H9 (cell line): ENCODE measurements at regions not wholly inside any gene's neighbourhood (a gene's known extent, or its start where the extent isn't known, plus 50 kb on each side); places are given as distances from the start of the nearest gene placed in this dataset.

Experiments
- DNase-seq: peaks from one replicate; pipeline ENCODE4 v3.0.0-alpha.2; 2017
- H2AFZ ChIP-seq: one replicate; pipeline ENCODE4 v1.6.1; 2013; ENCODE audit warnings: mild to moderate bottlenecking, low read length, control low read depth, moderate library complexity
- H2AK5ac ChIP-seq: 2 replicates; pipeline ENCODE4 v1.6.1; 2013; ENCODE audit warnings: low read length, control low read depth, mixed read lengths; ENCODE audit not compliant: insufficient read length
- H2BK120ac ChIP-seq: one replicate; pipeline ENCODE4 v1.6.1; 2013; ENCODE audit warnings: low read depth, mild to moderate bottlenecking, low read length, control low read depth, inconsistent platforms; ENCODE audit not compliant: poor library complexity, severe bottlenecking
- H2BK12ac ChIP-seq: 2 replicates; pipeline ENCODE4 v1.6.1; 2013; ENCODE audit warnings: low read length, control low read depth, mixed read lengths, low read depth; ENCODE audit not compliant: insufficient read length
- H2BK15ac ChIP-seq: 2 replicates; pipeline ENCODE4 v1.6.1; 2013; ENCODE audit warnings: low read depth, low read length, control low read depth
- H2BK20ac ChIP-seq: one replicate; pipeline ENCODE4 v1.6.1; 2013; ENCODE audit warnings: low read depth, mild to moderate bottlenecking, low read length, control low read depth, inconsistent platforms; ENCODE audit not compliant: poor library complexity, severe bottlenecking
- H2BK5ac ChIP-seq: 2 replicates; pipeline ENCODE4 v1.6.1; 2013; ENCODE audit warnings: low read length, control low read depth, mixed read lengths; ENCODE audit not compliant: insufficient read length
- H3K14ac ChIP-seq: 2 replicates; pipeline ENCODE4 v1.6.1; 2013; ENCODE audit warnings: low read length, control low read depth; ENCODE audit not compliant: insufficient read depth
- H3K18ac ChIP-seq: 2 replicates; pipeline ENCODE4 v1.6.1; 2013; ENCODE audit warnings: low read depth, mild to moderate bottlenecking, mixed read lengths, low read length, control low read depth; ENCODE audit not compliant: insufficient read length
- H3K23ac ChIP-seq: 2 replicates; pipeline ENCODE4 v1.6.1; 2013; ENCODE audit warnings: low read length, control low read depth, mixed read lengths, low read depth; ENCODE audit not compliant: insufficient read length
- H3K23me2 ChIP-seq: 2 replicates; pipeline ENCODE4 v1.6.1; 2013; ENCODE audit warnings: low read depth, mild to moderate bottlenecking, mixed read lengths, low read length, control low read depth; ENCODE audit not compliant: insufficient read length, poor library complexity, severe bottlenecking
- H3K27ac ChIP-seq: 2 replicates; pipeline ENCODE4 v1.5.1; 2013; ENCODE audit warnings: low read length, control low read depth, mixed read lengths, low read depth; ENCODE audit not compliant: insufficient read length
- H3K27me3 ChIP-seq: 2 replicates; pipeline ENCODE4 v1.6.1; 2013; ENCODE audit warnings: low read length, control low read depth, inconsistent platforms; ENCODE audit not compliant: insufficient read depth
- H3K4ac ChIP-seq: 2 replicates; pipeline ENCODE4 v1.6.1; 2013; ENCODE audit warnings: low read depth, mild to moderate bottlenecking, control low read depth, inconsistent platforms, low read length, moderate library complexity
- H3K4me1 ChIP-seq: 2 replicates; pipeline ENCODE4 v1.6.1; 2013; ENCODE audit warnings: low read length, control low read depth, inconsistent platforms; ENCODE audit not compliant: insufficient read depth
- H3K4me2 ChIP-seq: 2 replicates; pipeline ENCODE4 v1.6.1; 2013; ENCODE audit warnings: low read length, control low read depth, mixed read lengths; ENCODE audit not compliant: insufficient read length, insufficient read depth
- H3K56ac ChIP-seq: 2 replicates; pipeline ENCODE4 v1.6.1; 2013; ENCODE audit warnings: low read depth, mild to moderate bottlenecking, mixed read lengths, low read length, control low read depth; ENCODE audit not compliant: insufficient read length
- H3K79me1 ChIP-seq: 2 replicates; pipeline ENCODE4 v1.6.1; 2013; ENCODE audit warnings: low read depth, mild to moderate bottlenecking, moderate library complexity, low read length, control low read depth, inconsistent platforms; ENCODE audit not compliant: insufficient read depth, poor library complexity, severe bottlenecking
- H3K79me2 ChIP-seq: 2 replicates; pipeline ENCODE4 v1.6.1; 2013; ENCODE audit warnings: low read length, control low read depth, inconsistent platforms; ENCODE audit not compliant: insufficient read depth
- H3K9ac ChIP-seq: 2 replicates; pipeline ENCODE4 v1.6.1; 2013; ENCODE audit warnings: low read length, control low read depth, mixed read lengths; ENCODE audit not compliant: insufficient read length; ENCODE audit errors: extremely low read depth
- H3K9me3 ChIP-seq: one replicate; pipeline ENCODE4 v1.6.1; 2013; ENCODE audit warnings: low read depth, low read length, inconsistent platforms; ENCODE audit not compliant: control insufficient read depth
- H3T11ph ChIP-seq: one replicate; pipeline ENCODE4 v1.6.1; 2013; ENCODE audit warnings: mild to moderate bottlenecking, low read length, control low read depth, inconsistent platforms
- H4K20me1 ChIP-seq: one replicate; pipeline ENCODE4 v1.6.1; 2013; ENCODE audit not compliant: control insufficient read depth, insufficient read length, insufficient read depth
- H4K5ac ChIP-seq: 2 replicates; pipeline ENCODE4 v1.6.1; 2013; ENCODE audit warnings: low read depth, mild to moderate bottlenecking, mixed read lengths, low read length, control low read depth; ENCODE audit not compliant: insufficient read length
- H4K8ac ChIP-seq: replicated peaks from 2 replicates; pipeline ENCODE4 v1.6.1; 2013; ENCODE audit warnings: low read length, control low read depth, mixed read lengths, low read depth; ENCODE audit not compliant: insufficient read length
- H4K91ac ChIP-seq: 2 replicates; pipeline ENCODE4 v1.6.1; 2013; ENCODE audit warnings: low read depth, mild to moderate bottlenecking, moderate library complexity, mixed read lengths, low read length, control low read depth; ENCODE audit not compliant: insufficient read length
- H3K27ac Mint-ChIP-seq, 3 experiments: 2 replicates in 2 of 3; 3 replicates in 1 of 3; pipeline ENCODE4 v1.8.0; 2020 to 2021; ENCODE audit warnings: mixed read lengths in 3 of 3, mild to moderate bottlenecking in 1 of 3, moderate library complexity in 1 of 3
- H3K27me3 Mint-ChIP-seq: 2 replicates; pipeline ENCODE4 v1.8.0; 2021; ENCODE audit warnings: low read depth, mild to moderate bottlenecking, moderate library complexity, mixed read lengths
- H3K36me3 Mint-ChIP-seq, 3 experiments: 2 replicates in 2 of 3; 3 replicates in 1 of 3; pipeline ENCODE4 v1.8.0; 2020 to 2021; ENCODE audit warnings: low read depth in 3 of 3, mixed read lengths in 3 of 3; ENCODE audit not compliant: insufficient read depth in 1 of 3
- H3K4me1 Mint-ChIP-seq, 2 experiments: 2 replicates each; pipeline ENCODE4 v1.8.0; 2020; ENCODE audit warnings: mixed read lengths in 2 of 2
- H3K4me3 Mint-ChIP-seq, 2 experiments: 2 replicates in 1 of 2; 3 replicates in 1 of 2; pipeline ENCODE4 v1.8.0; 2020 to 2021; ENCODE audit warnings: mild to moderate bottlenecking in 2 of 2, mixed read lengths in 2 of 2, moderate library complexity in 1 of 2
- H3K9me3 Mint-ChIP-seq, 2 experiments: 2 replicates in 1 of 2; 3 replicates in 1 of 2; pipeline ENCODE4 v1.8.0; 2020; ENCODE audit warnings: mild to moderate bottlenecking in 2 of 2, mixed read lengths in 2 of 2, moderate library complexity in 1 of 2
- CTCF ChIP-seq: fragments of 200-600 bp; sonication (generic); conservative IDR thresholded peaks from 3 replicates; pipeline ENCODE4 v1.8.0; 2021; ENCODE audit warnings: antibody characterized with exemption, mild to moderate bottlenecking
- WGBS: extraction: QIAGEN DNeasy Blood & Tissue Kit; methylation state at CpG from one replicate; pipeline ENCODE4 v1.1.7; 2013; ENCODE audit warnings: missing lambda C conversion rate, low lambda C conversion rate, mixed read lengths; ENCODE audit not compliant: insufficient read length; ENCODE audit errors: extremely low coverage; 5-methylcytosine and 5-hydroxymethylcytosine counted together

- Mint-ChIP-seq H3K36me3 (peaks cover 0 to 20% (median 4%) of the 10 kb centered on the region in 3 experiments; a peak in 2 of 7 replicates), H3K9me3 (peaks cover 6 to 8% of the 10 kb centered on the region in 2 experiments; a peak in 3 of 5 replicates), H3K27ac (0 out of 7 replicates have a peak overlapping the region, but pooled peaks of 1 of the 3 experiments have one; percentile 21), H3K27me3 (no peaks in the 10 kb centered on the region), H3K4me1 (peaks cover 9 to 15% of the 10 kb centered on the region in 2 experiments), H3K4me3 (no peak overlapping the region)
- no peaks in the 10 kb centered on the region for H3K79me1 ChIP-seq
- H3K4me2 ChIP-seq = no peak overlapping the region
- H4K5ac ChIP-seq = no peak overlapping the region
- H3K4ac ChIP-seq = no peak overlapping the region
- no peaks in the 10 kb centered on the region for H3K27me3 ChIP-seq
- no peak overlapping the region for H3K27ac ChIP-seq
- no peak for DNase-seq
- H2BK120ac ChIP-seq = no peak overlapping the region
- no peak overlapping the region for H2BK15ac ChIP-seq
- no peak overlapping the region for H3T11ph ChIP-seq
- no peak overlapping the region for H2BK12ac ChIP-seq
- no peaks in the 10 kb centered on the region for H3K9me3 ChIP-seq
- no peaks in the 10 kb centered on the region for H3K79me2 ChIP-seq
- no peaks in the 10 kb centered on the region for H4K20me1 ChIP-seq
- 0 out of 2 replicates have a peak overlapping the region, but pooled peaks have one; percentile 20 for H3K14ac ChIP-seq
- no peak overlapping the region for H3K9ac ChIP-seq
- no peak overlapping the region for H2AK5ac ChIP-seq
- no peak for TF ChIP-seq CTCF
- H3K18ac ChIP-seq = no peak overlapping the region
- no peak overlapping the region for H2BK5ac ChIP-seq
- H3K23me2 ChIP-seq = no peaks in the 10 kb centered on the region
- WGBS = no CpG with 5 or more reads among the region's 1 CpG
- H2AFZ ChIP-seq = no peak overlapping the region
- no peak overlapping the region for H3K56ac ChIP-seq
- no peak overlapping the region for H4K8ac ChIP-seq
- no peak overlapping the region for H4K91ac ChIP-seq
- no peak overlapping the region for H2BK20ac ChIP-seq
- H3K23ac ChIP-seq = no peak overlapping the region
- no peaks in the 10 kb centered on the region; the same call in 1 of the 2 replicates for H3K4me1 ChIP-seq
Observed at GRCh38 chr4:104615496-104615895, 120.8 kb upstream of the CXXC4 start.
